ENCODE measurements at regions not wholly inside any gene's neighbourhood (a gene's known extent, or its start where the extent isn't known, plus 50 kb on each side); places are given as distances from the start of the nearest gene placed in this dataset.

GRCh38 chr6:122524056-122524455 lies 52.4 kb upstream of the SERINC1 start:
- DNase-seq: no peak

GRCh38 chr6:122530440-122531046 lies 58.9 kb upstream of the SERINC1 start:
- peak; percentile 79 for DNase-seq

DNA sequence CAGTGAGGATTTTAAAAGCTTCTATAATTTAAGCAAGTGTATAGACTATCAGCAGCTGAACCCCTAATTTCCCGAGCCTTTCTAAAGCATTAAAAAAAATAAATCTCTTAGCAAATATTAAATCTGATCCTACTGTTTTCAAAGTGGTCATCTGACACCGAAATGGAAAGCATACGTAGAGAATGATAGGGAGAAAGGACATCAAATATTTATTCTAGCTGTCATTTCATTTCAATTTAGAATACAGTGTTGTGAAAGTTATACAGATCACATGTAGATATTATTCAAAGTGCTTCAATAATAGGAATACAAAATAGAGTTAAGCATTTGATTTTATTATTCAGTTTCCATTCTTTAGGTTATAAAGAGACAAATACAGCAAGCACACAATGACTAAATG lies 61.9 kb upstream of the PKIB start:
- DNase-seq: no peak

DNA sequence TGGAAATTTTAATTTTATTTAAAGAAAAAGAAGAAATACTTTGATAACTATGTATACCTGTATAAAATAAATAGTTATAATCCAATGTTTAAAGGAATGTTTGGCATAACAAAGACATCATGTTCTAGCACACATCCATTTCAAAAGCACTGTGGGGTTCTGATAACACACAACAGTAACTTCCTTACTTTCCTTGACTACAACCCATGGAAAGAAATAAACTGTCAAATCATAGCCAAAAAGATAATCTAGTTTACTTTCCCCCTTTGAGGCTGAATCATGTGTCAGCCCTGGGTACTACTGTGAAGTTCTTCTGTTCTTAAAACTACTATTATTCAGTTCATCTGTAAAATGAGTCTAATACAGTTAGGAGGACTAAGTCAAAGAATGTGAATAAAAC lies 61.4 kb upstream of the PKIB start:
- no peak for DNase-seq

GRCh38 chr6:122553697-122554096 lies 56.5 kb upstream of the PKIB start:
- no peak for DNase-seq

DNA sequence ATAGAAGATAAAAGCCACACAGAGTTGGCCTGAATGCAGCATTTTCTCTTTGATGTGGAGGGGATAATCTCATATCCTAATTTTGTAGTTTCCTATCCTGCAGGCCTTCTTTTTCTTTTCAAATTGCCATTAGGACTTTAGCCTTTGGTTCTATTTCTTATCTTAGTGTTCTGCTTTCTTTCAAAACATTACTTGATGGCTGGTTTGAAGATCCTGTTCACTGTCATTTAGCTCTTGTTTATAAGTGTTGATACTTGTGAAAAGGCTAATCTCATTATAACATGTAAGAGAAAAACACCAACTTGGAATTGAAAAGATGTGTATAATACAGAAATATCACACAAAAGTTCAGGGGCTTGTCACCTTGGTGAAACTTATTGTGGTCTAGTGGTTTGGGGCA lies 54.6 kb upstream of the PKIB start:
- no peak for DNase-seq

GRCh38 chr6:122558080-122558479 lies 52.1 kb upstream of the PKIB start:
- DNase-seq: no peak
